HCT116 (cell line): ENCODE measurements at regions not wholly inside any gene's neighbourhood (a gene's known extent, or its start where the extent isn't known, plus 50 kb on each side); places are given as distances from the start of the nearest gene placed in this dataset.
A peak's percentile ranks its signal among the peaks of the same experiment; 100 is the strongest.

Experiments
- ATAC-seq: fragments of 200-7000 bp; cut with Tn5 transposase; 2 replicates; pipeline ENCODE4 v1.9.1; 2020; ENCODE audit warnings: mild to moderate bottlenecking, moderate library complexity
- BruUV-seq: library from RNA; stranded (reverse); fragments of 400-500 nt; replicated peaks from 2 replicates; lab custom pipeline; 2021; lab: Mats Ljungman, UMichigan
- CTCF ChIA-PET: fragments of 300-600 bp; sonication (Branson Sonifier 250); formaldehyde crosslinking; loops from one replicate; lab custom pipeline; 2021; ENCODE audit warnings: antibody characterized with exemption; lab: Charles Lee
- POLR2A ChIA-PET: fragments of 300-600, 350-600 bp; sonication (Branson Sonifier 250); formaldehyde crosslinking; loops from one replicate; lab custom pipeline; 2021; ENCODE audit warnings: antibody characterized with exemption; lab: Charles Lee
- RAD21 ChIA-PET, 2 experiments: fragments of 300-600 bp; sonication (Branson Sonifier 250); formaldehyde crosslinking; loops; one replicate each; lab custom pipeline; 2023; ENCODE audit warnings: low total read pairs in 2 of 2; ENCODE audit not compliant: uncharacterized antibody in 2 of 2, unreplicated experiment in 2 of 2, low non-redundant PET in 1 of 2; lab: Charles Lee
- DNase-seq: peaks from one replicate; pipeline ENCODE4 v3.0.0-alpha.2; 2010; ENCODE audit warnings: low read depth, low spot score
- H2AFZ ChIP-seq: fragments of 200-600 bp; shearing (Covaris generic), sonication (generic); 2 replicates; pipeline ENCODE4 v1.6.1; 2017; ENCODE audit warnings: low read depth, mixed run types, mixed read lengths, antibody characterized with exemption, low read length; ENCODE audit not compliant: poor library complexity, severe bottlenecking
- H3K27ac ChIP-seq: 2 replicates; pipeline ENCODE4 v1.5.1; 2012; ENCODE audit warnings: low read depth, low read length
- H3K27me3 ChIP-seq: fragments of 200-600 bp; sonication (generic); 2 replicates; pipeline ENCODE4 v1.6.1; 2016; ENCODE audit warnings: mixed run types, low read length, mixed read lengths; ENCODE audit not compliant: insufficient read depth
- H3K36me3 ChIP-seq, 2 experiments: fragments of 200-500 bp in 1 of 2; fragments of 200-600 bp in 1 of 2; sonication (Bioruptor generic) in 1 of 2; sonication (generic) in 1 of 2; 2 replicates each; pipeline versions ENCODE4 v1.5.1 to v1.6.1; 2014 to 2016; ENCODE audit warnings: low read length in 2 of 2, inconsistent platforms in 1 of 2, mixed read lengths in 1 of 2, mixed run types in 1 of 2; ENCODE audit not compliant: insufficient read depth in 2 of 2, control insufficient read depth in 1 of 2
- H3K4me1 ChIP-seq, 2 experiments: fragments of 200-600 bp in 1 of 2; sonication (generic) in 1 of 2; 2 replicates each; pipeline versions ENCODE4 v1.5.1 to v1.6.1; 2012 to 2017; ENCODE audit warnings: low read length in 2 of 2, inconsistent platforms in 1 of 2, mild to moderate bottlenecking in 1 of 2, mixed read lengths in 1 of 2, mixed run types in 1 of 2, moderate library complexity in 1 of 2; ENCODE audit not compliant: insufficient read depth in 2 of 2, control insufficient read depth in 1 of 2
- H3K4me2 ChIP-seq: fragments of 200-600 bp; sonication (generic); 2 replicates; pipeline ENCODE4 v1.6.1; 2017; ENCODE audit warnings: mixed run types, low read length, mixed read lengths
- H3K4me3 ChIP-seq, 2 experiments: fragments of 200-600 bp in 1 of 2; sonication (generic) in 1 of 2; replicated peaks in 1 of 2; 2 replicates each; pipeline ENCODE4 v1.5.1; 2011 to 2016; ENCODE audit warnings: low read length in 2 of 2, control low read depth in 1 of 2, low read depth in 1 of 2, mild to moderate bottlenecking in 1 of 2, mixed read lengths in 1 of 2, mixed run types in 1 of 2
- H3K79me2 ChIP-seq: fragments of 200-600 bp; sonication (generic); 2 replicates; pipeline ENCODE4 v1.6.1; 2017; ENCODE audit warnings: mild to moderate bottlenecking, mixed run types, low read length, moderate library complexity, mixed read lengths; ENCODE audit not compliant: insufficient read depth
- H3K9ac ChIP-seq: fragments of 200-600 bp; sonication (generic); 2 replicates; pipeline ENCODE4 v1.6.1; 2016; ENCODE audit warnings: low read length, mixed read lengths
- H3K9me2 ChIP-seq: fragments of 200-600 bp; sonication (generic), shearing (Covaris generic); 2 replicates; pipeline ENCODE4 v1.6.1; 2017; ENCODE audit warnings: mixed run types, mild to moderate bottlenecking, moderate library complexity; ENCODE audit not compliant: insufficient read depth
- H3K9me3 ChIP-seq, 2 experiments: fragments of 200-500 bp in 1 of 2; fragments of 200-600 bp in 1 of 2; sonication (Bioruptor generic) in 1 of 2; sonication (generic) in 1 of 2; 2 replicates each; pipeline ENCODE4 v1.6.1; 2014 to 2017; ENCODE audit warnings: low read length in 2 of 2, mixed read lengths in 2 of 2, inconsistent platforms in 1 of 2, low read depth in 1 of 2, mild to moderate bottlenecking in 1 of 2, mixed run types in 1 of 2, moderate library complexity in 1 of 2; ENCODE audit not compliant: control insufficient read depth in 1 of 2, insufficient read depth in 1 of 2
- H4K20me1 ChIP-seq: fragments of 200-600 bp; sonication (generic), shearing (Covaris generic); 2 replicates; pipeline ENCODE4 v1.6.1; 2017; ENCODE audit warnings: mixed run types, mild to moderate bottlenecking, moderate library complexity; ENCODE audit not compliant: insufficient read depth
- EZH2phosphoT487 ChIP-seq: fragments of 200-600 bp; IDR thresholded peaks from 2 replicates; pipeline ENCODE4 v1.6.1; 2018; ENCODE audit warnings: antibody characterized with exemption, borderline replicate concordance
- FOSL1 ChIP-seq: IDR thresholded peaks from 2 replicates; pipeline ENCODE4 v1.6.1; 2012; ENCODE audit warnings: low read depth
- POLR2AphosphoS5 ChIP-seq: IDR thresholded peaks from 2 replicates; pipeline ENCODE4 v1.6.1; 2011; ENCODE audit warnings: mild to moderate bottlenecking, low read depth, low read length, moderate library complexity
- RAD21 ChIP-seq: IDR thresholded peaks from 2 replicates; pipeline ENCODE4 v1.6.1; 2012; ENCODE audit warnings: low read depth, mild to moderate bottlenecking
- SP1 ChIP-seq: IDR thresholded peaks from 2 replicates; pipeline ENCODE4 v1.6.1; 2012; ENCODE audit warnings: low read depth
- YY1 ChIP-seq: IDR thresholded peaks from 2 replicates; pipeline ENCODE4 v1.6.1; 2011; ENCODE audit warnings: low read length, low read depth, moderate library complexity, mild to moderate bottlenecking; ENCODE audit not compliant: insufficient replicate concordance; ENCODE audit errors: extremely low read depth
- ZFX ChIP-seq: fragments of 450-650 bp; IDR thresholded peaks from 2 replicates; pipeline ENCODE4 v1.6.1; 2017
- ZNF274 ChIP-seq: fragments of 200-500 bp; sonication (Bioruptor generic); IDR thresholded peaks from 2 replicates; pipeline ENCODE4 v1.6.1; 2014; ENCODE audit warnings: mild to moderate bottlenecking, low read depth, low read length, inconsistent platforms
- intact Hi-C: fragments of 100-400 bp; cut with micrococcal nuclease; formaldehyde crosslinking; loops from 2 replicates; pipeline ENCODE4 v1.10.0; 2022
- TF ChIP-seq, protein P1 (sequence below): IDR thresholded peaks from 2 replicates; pipeline ENCODE4 v1.6.1; 2011; ENCODE audit warnings: mild to moderate bottlenecking, low read length, moderate library complexity; ENCODE audit not compliant: insufficient replicate concordance; ENCODE audit errors: extremely low read depth
- TF ChIP-seq, protein P2 (sequence below), 3 experiments: fragments of 200-600 bp in 1 of 3; sonication (generic) in 1 of 3; IDR thresholded peaks in 2 of 3; conservative IDR thresholded peaks in 1 of 3; 2 replicates each; pipeline ENCODE4 v1.5.1; 2012 to 2017; ENCODE audit warnings: low read depth in 2 of 3, low read length in 2 of 3, antibody characterized with exemption in 1 of 3, borderline replicate concordance in 1 of 3, control low read depth in 1 of 3, mild to moderate bottlenecking in 1 of 3, mixed read lengths in 1 of 3, mixed run types in 1 of 3, moderate library complexity in 1 of 3; ENCODE audit not compliant: insufficient read depth in 1 of 3

DNA sequence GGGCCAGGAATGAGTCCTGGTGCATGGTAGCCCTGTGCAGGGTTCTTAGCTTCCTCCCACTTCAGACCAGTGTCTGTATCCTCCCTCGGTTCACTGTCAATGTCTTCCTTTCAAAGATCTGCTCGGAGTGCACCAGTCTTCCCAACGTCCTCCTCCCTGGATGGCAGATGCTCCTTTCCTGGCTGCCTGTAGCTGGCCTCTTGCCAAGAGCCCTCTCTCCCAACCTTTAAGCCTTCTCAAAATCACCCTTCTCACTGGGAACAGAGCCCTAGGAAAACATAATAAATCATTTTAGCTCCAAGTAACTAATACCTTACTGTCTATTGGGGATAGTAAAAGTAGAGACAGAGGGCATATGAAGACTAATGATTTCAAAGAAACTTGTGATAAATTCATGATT is 490.6 kb downstream of the CCSER2 start (continued):
- TF ChIP-seq YY1 (no peak), SP1 (no peak), EZH2phosphoT487 (no peak)
- TF ChIP-seq, protein P1, sequence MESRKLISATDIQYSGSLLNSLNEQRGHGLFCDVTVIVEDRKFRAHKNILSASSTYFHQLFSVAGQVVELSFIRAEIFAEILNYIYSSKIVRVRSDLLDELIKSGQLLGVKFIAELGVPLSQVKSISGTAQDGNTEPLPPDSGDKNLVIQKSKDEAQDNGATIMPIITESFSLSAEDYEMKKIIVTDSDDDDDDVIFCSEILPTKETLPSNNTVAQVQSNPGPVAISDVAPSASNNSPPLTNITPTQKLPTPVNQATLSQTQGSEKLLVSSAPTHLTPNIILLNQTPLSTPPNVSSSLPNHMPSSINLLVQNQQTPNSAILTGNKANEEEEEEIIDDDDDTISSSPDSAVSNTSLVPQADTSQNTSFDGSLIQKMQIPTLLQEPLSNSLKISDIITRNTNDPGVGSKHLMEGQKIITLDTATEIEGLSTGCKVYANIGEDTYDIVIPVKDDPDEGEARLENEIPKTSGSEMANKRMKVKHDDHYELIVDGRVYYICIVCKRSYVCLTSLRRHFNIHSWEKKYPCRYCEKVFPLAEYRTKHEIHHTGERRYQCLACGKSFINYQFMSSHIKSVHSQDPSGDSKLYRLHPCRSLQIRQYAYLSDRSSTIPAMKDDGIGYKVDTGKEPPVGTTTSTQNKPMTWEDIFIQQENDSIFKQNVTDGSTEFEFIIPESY: no peak

DNA sequence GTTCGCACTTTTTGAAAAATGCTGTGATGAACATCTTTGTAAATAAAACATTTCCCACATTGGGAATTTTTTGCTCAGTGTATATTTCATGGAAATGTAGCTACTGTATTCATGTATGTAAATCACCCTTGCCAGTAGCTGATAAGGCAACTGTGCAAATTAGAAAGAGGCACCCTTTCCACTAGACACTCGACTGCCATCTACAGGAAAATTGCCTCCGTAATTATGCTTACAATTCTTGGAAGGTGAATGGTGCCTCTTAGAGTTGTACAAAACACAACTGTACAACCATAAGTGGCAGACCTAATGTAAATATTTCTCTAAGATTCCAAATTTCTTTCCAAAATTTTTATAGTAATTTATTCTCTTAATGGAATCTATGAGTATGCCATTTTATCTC is 491.7 kb downstream of the CCSER2 start:
- no TSS peak for BruUV-seq
- ChIA-PET CTCF (interaction anchor here (1.0 to 1.7 kb wide), 4 partner anchors 13 to 280 kb away, joined by 3 to 10 read pairs (median 4); no protein-coding TSS in a partner anchor), POLR2A (no interaction called here), RAD21 (interaction anchor here in 1 of 2 experiments (1.6 kb wide), 1 partner anchor 206 kb away, joined by 4 read pairs; no protein-coding TSS in a partner anchor)
- Histone ChIP-seq H3K79me2 (no peaks in the 10 kb centered on the region), H3K9me3 (no peaks in the 10 kb centered on the region), H3K4me3 (no peak overlapping the region), H2AFZ (no peak overlapping the region), H3K36me3 (no peaks in the 10 kb centered on the region), H3K9ac (no peak overlapping the region), H3K27me3 (no peaks in the 10 kb centered on the region; the same call in 1 of the 2 replicates), H3K9me2 (no peaks in the 10 kb centered on the region), H4K20me1 (no peaks in the 10 kb centered on the region), H3K27ac (no peak overlapping the region), H3K4me2 (no peak overlapping the region), H3K4me1 (no peaks in the 10 kb centered on the region)
- intact Hi-C loops: no loop called here
- ATAC-seq (peak; percentile 78), DNase-seq (peak; percentile 10)
- TF ChIP-seq, protein P1: no peak
- TF ChIP-seq YY1: no peak
- no peak for TF ChIP-seq EZH2phosphoT487
- no peak for TF ChIP-seq ZFX
- no peak for TF ChIP-seq ZNF274
- TF ChIP-seq, protein P2, sequence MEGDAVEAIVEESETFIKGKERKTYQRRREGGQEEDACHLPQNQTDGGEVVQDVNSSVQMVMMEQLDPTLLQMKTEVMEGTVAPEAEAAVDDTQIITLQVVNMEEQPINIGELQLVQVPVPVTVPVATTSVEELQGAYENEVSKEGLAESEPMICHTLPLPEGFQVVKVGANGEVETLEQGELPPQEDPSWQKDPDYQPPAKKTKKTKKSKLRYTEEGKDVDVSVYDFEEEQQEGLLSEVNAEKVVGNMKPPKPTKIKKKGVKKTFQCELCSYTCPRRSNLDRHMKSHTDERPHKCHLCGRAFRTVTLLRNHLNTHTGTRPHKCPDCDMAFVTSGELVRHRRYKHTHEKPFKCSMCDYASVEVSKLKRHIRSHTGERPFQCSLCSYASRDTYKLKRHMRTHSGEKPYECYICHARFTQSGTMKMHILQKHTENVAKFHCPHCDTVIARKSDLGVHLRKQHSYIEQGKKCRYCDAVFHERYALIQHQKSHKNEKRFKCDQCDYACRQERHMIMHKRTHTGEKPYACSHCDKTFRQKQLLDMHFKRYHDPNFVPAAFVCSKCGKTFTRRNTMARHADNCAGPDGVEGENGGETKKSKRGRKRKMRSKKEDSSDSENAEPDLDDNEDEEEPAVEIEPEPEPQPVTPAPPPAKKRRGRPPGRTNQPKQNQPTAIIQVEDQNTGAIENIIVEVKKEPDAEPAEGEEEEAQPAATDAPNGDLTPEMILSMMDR (IDR thresholded peaks at IDR 0.05 in 2 of 3, conservative IDR thresholded peaks at IDR 0.05 in 1 of 3; ENCODE audit: borderline replicate concordance in 1 of 3, insufficient read depth in 1 of 3, low read depth in 2 of 3, low read length in 2 of 3): peak; percentile 29 to 46 (median 39); a peak in 4 of 6 replicates
- TF ChIP-seq RAD21: peak; percentile 40; the same call in 1 of the 2 replicates
- TF ChIP-seq POLR2AphosphoS5: no peak
- no peak for TF ChIP-seq FOSL1
